Progenitor cell of endocrine pancreas (in vitro differentiated cells): ENCODE measurements at regions not wholly inside any gene's neighbourhood (a gene's known extent, or its start where the extent isn't known, plus 50 kb on each side); places are given as distances from the start of the nearest gene placed in this dataset.

Experiments used
- DNase-seq: peaks from one replicate; pipeline ENCODE4 v3.0.0; 2021; ENCODE audit warnings: low spot score; ENCODE audit not compliant: unreplicated experiment
- H3K27ac Mint-ChIP-seq: 2 replicates; pipeline ENCODE4 v1.8.0; 2021; ENCODE audit warnings: mild to moderate bottlenecking, moderate library complexity, mixed read lengths
- H3K27me3 Mint-ChIP-seq: 2 replicates; pipeline ENCODE4 v1.8.0; 2021; ENCODE audit warnings: mixed read lengths
- H3K36me3 Mint-ChIP-seq: 2 replicates; pipeline ENCODE4 v1.8.0; 2022; ENCODE audit warnings: mixed read lengths; ENCODE audit not compliant: insufficient read depth
- H3K4me1 Mint-ChIP-seq: 2 replicates; pipeline ENCODE4 v1.8.0; 2021; ENCODE audit warnings: low read depth, mixed read lengths
- H3K4me3 Mint-ChIP-seq: 2 replicates; pipeline ENCODE4 v1.8.0; 2021; ENCODE audit warnings: low read depth, mild to moderate bottlenecking, moderate library complexity, mixed read lengths
- H3K9me3 Mint-ChIP-seq: 2 replicates; pipeline ENCODE4 v1.8.0; 2021; ENCODE audit warnings: low read depth, mixed read lengths
- CTCF ChIP-seq: fragments of 200-600 bp; sonication (generic); IDR thresholded peaks from one replicate; pipeline ENCODE4 v1.5.0; 2021; ENCODE audit warnings: antibody characterized with exemption, mild to moderate bottlenecking; ENCODE audit not compliant: unreplicated experiment

GRCh38 chr3:152031321-152031720 is 157.9 kb downstream of the SUCNR1 start:
- Mint-ChIP-seq H3K36me3 (peaks cover 1% of the 10 kb centered on the region), H3K27ac (no peak overlapping the region), H3K27me3 (no peaks in the 10 kb centered on the region), H3K4me1 (no peaks in the 10 kb centered on the region), H3K4me3 (no peak overlapping the region), H3K9me3 (peaks cover 14% of the 10 kb centered on the region)
- DNase-seq: no peak
- no peak for TF ChIP-seq CTCF

GRCh38 chr3:152037297-152037696 is 163.9 kb downstream of the SUCNR1 start:
- peaks cover 3% of the 10 kb centered on the region for H3K36me3 Mint-ChIP-seq
- TF ChIP-seq CTCF: no peak
- peaks cover 20% of the 10 kb centered on the region for H3K9me3 Mint-ChIP-seq
- DNase-seq: no peak
- no peaks in the 10 kb centered on the region for H3K27me3 Mint-ChIP-seq
- no peaks in the 10 kb centered on the region for H3K4me1 Mint-ChIP-seq
- H3K27ac Mint-ChIP-seq: no peak overlapping the region
- no peak overlapping the region for H3K4me3 Mint-ChIP-seq

- H3K4me1 Mint-ChIP-seq: no peaks in the 10 kb centered on the region
- H3K36me3 Mint-ChIP-seq: peaks cover 3% of the 10 kb centered on the region
- H3K27me3 Mint-ChIP-seq: no peaks in the 10 kb centered on the region
- no peak for DNase-seq
- peaks cover 19% of the 10 kb centered on the region for H3K9me3 Mint-ChIP-seq
- no peak overlapping the region for H3K4me3 Mint-ChIP-seq
- H3K27ac Mint-ChIP-seq: no peak overlapping the region
- no peak for TF ChIP-seq CTCF
Measured at GRCh38 chr3:152037953-152038352, 164.5 kb downstream of the SUCNR1 start.

- no peak for TF ChIP-seq CTCF
- no peak overlapping the region for H3K4me3 Mint-ChIP-seq
- H3K27ac Mint-ChIP-seq: no peak overlapping the region
- no peak for DNase-seq
- peaks cover 14% of the 10 kb centered on the region for H3K9me3 Mint-ChIP-seq
- no peaks in the 10 kb centered on the region for H3K4me1 Mint-ChIP-seq
- no peaks in the 10 kb centered on the region for H3K27me3 Mint-ChIP-seq
- H3K36me3 Mint-ChIP-seq: peaks cover 2% of the 10 kb centered on the region
Measured at GRCh38 chr3:152038490-152038889, 165.0 kb downstream of the SUCNR1 start.

- H3K4me1 Mint-ChIP-seq: no peaks in the 10 kb centered on the region
- DNase-seq: no peak
- H3K27me3 Mint-ChIP-seq: no peaks in the 10 kb centered on the region
- no peak for TF ChIP-seq CTCF
- H3K4me3 Mint-ChIP-seq: no peak overlapping the region
- no peak overlapping the region for H3K27ac Mint-ChIP-seq
- peaks cover 2% of the 10 kb centered on the region for H3K36me3 Mint-ChIP-seq
- peaks cover 10% of the 10 kb centered on the region for H3K9me3 Mint-ChIP-seq
Measured at GRCh38 chr3:152039887-152040286, 166.4 kb downstream of the SUCNR1 start.
